Skeletal muscle tissue (tissue), 3 donors: ENCODE measurements at regions not wholly inside any gene's neighbourhood (a gene's known extent, or its start where the extent isn't known, plus 50 kb on each side); places are given as distances from the start of the nearest gene placed in this dataset.

Experiments
- H3K27ac ChIP-seq: one replicate; pipeline ENCODE4 v1.7.0; 2013; ENCODE audit warnings: mild to moderate bottlenecking, low read depth, low read length, inconsistent platforms
- H3K27me3 ChIP-seq, 3 donors: one replicate each; pipeline ENCODE4 v1.7.0; 2013; ENCODE audit warnings: low read length in 3 of 3; ENCODE audit not compliant: control insufficient read depth in 3 of 3, insufficient read depth in 3 of 3
- H3K36me3 ChIP-seq, 3 donors: one replicate each; pipeline ENCODE4 v1.7.0; 2013; ENCODE audit warnings: low read length in 3 of 3; ENCODE audit not compliant: control insufficient read depth in 3 of 3, insufficient read depth in 3 of 3
- H3K4me1 ChIP-seq, 3 donors: one replicate each; pipeline ENCODE4 v1.7.0; 2013; ENCODE audit warnings: low read length in 3 of 3, mild to moderate bottlenecking in 3 of 3; ENCODE audit not compliant: control insufficient read depth in 3 of 3, insufficient read depth in 3 of 3
- H3K4me3 ChIP-seq, 3 donors: one replicate each; pipeline ENCODE4 v1.7.0; 2013; ENCODE audit warnings: low read length in 3 of 3
- H3K9ac ChIP-seq, 3 donors: one replicate each; pipeline ENCODE4 v1.7.0; 2013; ENCODE audit warnings: low read length in 3 of 3, mild to moderate bottlenecking in 3 of 3, moderate library complexity in 2 of 3, low read depth in 1 of 3
- H3K9me3 ChIP-seq, 3 donors: one replicate each; pipeline ENCODE4 v1.7.0; 2013; ENCODE audit warnings: low read length in 3 of 3; ENCODE audit not compliant: control insufficient read depth in 3 of 3
- donor health status: Osteomylitis.

GRCh38 chr1:244280201-244280600, 171.5 kb downstream of the ADSS2 start:
- H3K4me1 ChIP-seq, result no peaks in the 10 kb centered on the region
- no peaks in the 10 kb centered on the region for H3K9me3 ChIP-seq
- H3K27me3 ChIP-seq, result no peaks in the 10 kb centered on the region
- no peak overlapping the region for H3K4me3 ChIP-seq
- H3K9ac ChIP-seq, result no peak overlapping the region
- H3K36me3 ChIP-seq, result no peaks in the 10 kb centered on the region
- H3K27ac ChIP-seq, result no peak overlapping the region

- Histone ChIP-seq H3K27me3 (no peaks in the 10 kb centered on the region), H3K4me1 (no peaks in the 10 kb centered on the region), H3K9me3 (no peaks in the 10 kb centered on the region), H3K27ac (no peak overlapping the region), H3K36me3 (no peaks in the 10 kb centered on the region), H3K9ac (no peak overlapping the region), H3K4me3 (no peak overlapping the region)
Observed at GRCh38 chr1:244280859-244281258, 170.8 kb downstream of the ADSS2 start.

DNA sequence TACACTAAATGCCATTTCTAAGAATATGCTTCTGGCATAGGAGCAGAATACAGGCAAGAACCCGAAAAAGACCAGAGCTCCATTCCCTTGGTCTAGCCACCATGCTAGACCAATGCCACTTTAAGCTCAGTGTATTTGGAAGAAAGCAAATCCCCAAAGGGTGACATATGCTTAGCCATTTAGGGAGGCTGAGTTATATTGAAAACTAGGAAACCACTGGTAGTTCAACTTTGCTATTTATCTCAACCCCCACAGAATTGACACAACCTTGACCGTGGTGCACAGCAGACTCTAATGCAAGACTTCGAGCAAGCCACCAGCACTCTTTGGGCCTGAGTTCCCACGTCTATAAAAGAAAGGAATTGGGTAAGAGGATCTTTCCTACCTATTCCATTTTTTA, 167.9 kb downstream of the ADSS2 start:
- H3K4me1 ChIP-seq, result no peaks in the 10 kb centered on the region
- no peaks in the 10 kb centered on the region for H3K27me3 ChIP-seq
- peaks cover 0 to 3% (median 2%) of the 10 kb centered on the region in 3 donors for H3K9me3 ChIP-seq
- H3K36me3 ChIP-seq, result no peaks in the 10 kb centered on the region
- H3K9ac ChIP-seq, result no peak overlapping the region
- no peak overlapping the region for H3K27ac ChIP-seq
- H3K4me3 ChIP-seq, result no peak overlapping the region

DNA sequence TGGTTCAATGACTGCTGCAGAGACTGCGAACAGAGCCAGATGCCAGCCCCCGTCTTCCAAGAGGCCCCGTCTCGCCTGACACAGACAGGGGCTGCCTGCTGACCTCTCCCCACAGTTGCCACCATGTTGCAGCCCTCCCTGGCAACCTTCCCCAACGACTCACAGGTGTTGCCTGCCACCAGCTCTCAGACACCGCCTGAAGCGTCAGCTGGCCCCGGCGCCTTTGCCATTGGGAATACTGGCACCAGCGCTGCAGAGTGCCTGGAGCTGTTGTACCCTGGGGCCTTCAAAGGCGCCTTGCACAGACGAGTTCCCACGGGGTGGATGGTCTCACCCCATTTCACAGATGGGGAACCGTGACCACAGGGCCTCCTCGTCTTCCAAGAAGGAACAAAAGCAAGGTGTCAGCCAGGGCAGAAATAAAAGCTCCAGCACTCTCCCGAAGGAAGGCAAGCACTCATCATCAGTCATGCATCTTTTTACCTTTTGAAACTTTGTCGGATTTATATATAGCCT, 167.0 kb downstream of the ADSS2 start:
- Histone ChIP-seq H3K4me1 (no peaks in the 10 kb centered on the region), H3K9me3 (peaks cover 0 to 6% (median 5%) of the 10 kb centered on the region in 3 donors), H3K27me3 (no peaks in the 10 kb centered on the region), H3K36me3 (no peaks in the 10 kb centered on the region), H3K4me3 (no peak overlapping the region), H3K9ac (no peak overlapping the region), H3K27ac (no peak overlapping the region)

DNA sequence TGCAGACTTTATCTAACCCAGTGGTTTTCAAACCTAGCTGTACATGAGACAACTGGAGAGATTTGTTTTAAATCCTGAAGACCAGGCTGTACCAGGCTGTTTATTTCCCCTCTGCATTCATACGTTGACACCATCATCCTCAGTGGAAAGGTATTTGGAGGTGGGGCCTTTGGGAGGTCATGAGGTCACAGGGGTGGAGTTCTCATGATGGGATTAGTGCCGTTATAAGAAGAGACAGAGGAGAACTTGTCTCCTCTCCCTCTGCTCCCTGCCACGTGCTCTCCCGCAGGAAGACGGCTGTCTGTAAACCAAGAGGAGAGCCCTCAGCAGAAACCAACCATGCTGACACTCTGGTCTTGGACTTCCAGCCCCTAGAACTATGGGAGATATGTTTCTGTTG, 165.4 kb downstream of the ADSS2 start:
- Histone ChIP-seq H3K27ac (no peak overlapping the region), H3K36me3 (no peaks in the 10 kb centered on the region), H3K9me3 (peaks cover 0 to 6% (median 5%) of the 10 kb centered on the region in 3 donors), H3K27me3 (no peaks in the 10 kb centered on the region), H3K4me3 (no peak overlapping the region), H3K4me1 (no peaks in the 10 kb centered on the region), H3K9ac (no peak overlapping the region)

DNA sequence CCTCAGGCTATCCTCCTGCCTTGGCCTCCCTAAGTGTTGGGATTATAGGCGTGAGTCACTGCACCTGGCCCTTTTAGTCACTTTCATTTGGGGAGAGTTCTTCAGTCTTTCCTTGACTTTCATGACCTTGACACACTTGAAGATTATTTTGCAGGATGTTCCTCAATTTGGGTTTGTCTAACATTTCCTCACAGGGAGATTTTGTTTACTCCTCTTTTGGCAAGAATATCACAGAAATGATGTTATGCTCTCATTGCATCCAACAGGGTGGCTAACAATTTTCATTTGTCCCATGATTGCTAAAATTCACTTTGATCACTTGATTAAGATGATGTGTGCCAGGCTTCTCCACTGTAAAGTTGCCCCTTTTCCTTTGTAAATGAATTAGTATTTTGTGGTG, 164.0 kb downstream of the ADSS2 start:
- Histone ChIP-seq H3K27ac (no peak overlapping the region), H3K9ac (no peak overlapping the region), H3K36me3 (no peaks in the 10 kb centered on the region), H3K27me3 (no peaks in the 10 kb centered on the region), H3K4me1 (no peaks in the 10 kb centered on the region), H3K4me3 (no peak overlapping the region), H3K9me3 (peaks cover 0 to 6% (median 5%) of the 10 kb centered on the region in 3 donors)

GRCh38 chr1:244288663-244289062, 163.0 kb downstream of the ADSS2 start:
- H3K4me3 ChIP-seq, result no peak overlapping the region

DNA sequence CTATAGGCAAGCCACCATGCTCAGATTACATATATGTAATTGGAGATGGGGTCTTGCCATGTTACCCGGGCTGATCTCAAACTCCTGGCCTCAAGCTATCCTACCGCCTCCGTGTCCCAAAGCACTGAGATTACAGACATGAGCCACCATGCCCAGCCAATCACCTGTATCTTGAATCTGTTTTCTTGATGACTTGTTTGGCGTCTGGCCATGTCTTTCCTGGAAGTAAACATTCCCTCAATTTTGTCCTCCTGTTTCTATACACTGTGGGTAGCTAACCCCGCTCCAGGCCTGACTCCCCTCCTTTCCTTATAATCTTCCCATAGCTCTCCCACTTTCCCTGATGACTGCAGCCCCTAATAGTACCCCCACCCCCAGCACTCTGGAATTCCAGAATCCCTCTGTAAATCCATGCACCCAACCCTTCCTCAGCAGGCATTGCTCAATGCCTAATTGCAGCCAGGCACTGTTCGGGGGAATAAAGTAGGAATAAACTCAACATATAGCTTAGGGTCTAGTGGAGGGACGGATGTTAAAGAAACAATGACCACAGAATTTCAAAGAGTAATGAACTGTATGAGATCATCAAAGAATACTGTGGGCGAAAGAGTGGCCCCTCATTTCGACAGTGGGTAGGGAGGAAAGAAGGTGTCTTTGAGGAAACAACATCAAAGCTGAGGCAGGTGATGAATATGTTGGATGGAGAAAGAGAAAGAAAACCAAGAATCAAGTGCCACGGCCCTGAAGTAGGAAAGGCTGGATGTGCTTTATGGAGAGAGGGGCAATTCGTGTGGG, 161.5 kb downstream of the ADSS2 start:
- no peak overlapping the region for H3K27ac ChIP-seq
- no peaks in the 10 kb centered on the region for H3K4me1 ChIP-seq
- H3K36me3 ChIP-seq, result no peaks in the 10 kb centered on the region
- H3K9me3 ChIP-seq, result peaks cover 0 to 6% (median 5%) of the 10 kb centered on the region in 3 donors
- H3K4me3 ChIP-seq, result no peak overlapping the region
- no peak overlapping the region for H3K9ac ChIP-seq
- no peaks in the 10 kb centered on the region for H3K27me3 ChIP-seq

More at GRCh38 chr1:244288663-244289062, 163.0 kb downstream of the ADSS2 start:
- Histone ChIP-seq H3K4me1 (no peaks in the 10 kb centered on the region), H3K36me3 (no peaks in the 10 kb centered on the region), H3K9ac (no peak overlapping the region), H3K9me3 (peaks cover 0 to 6% (median 5%) of the 10 kb centered on the region in 3 donors), H3K27ac (no peak overlapping the region), H3K27me3 (no peaks in the 10 kb centered on the region)

DNA sequence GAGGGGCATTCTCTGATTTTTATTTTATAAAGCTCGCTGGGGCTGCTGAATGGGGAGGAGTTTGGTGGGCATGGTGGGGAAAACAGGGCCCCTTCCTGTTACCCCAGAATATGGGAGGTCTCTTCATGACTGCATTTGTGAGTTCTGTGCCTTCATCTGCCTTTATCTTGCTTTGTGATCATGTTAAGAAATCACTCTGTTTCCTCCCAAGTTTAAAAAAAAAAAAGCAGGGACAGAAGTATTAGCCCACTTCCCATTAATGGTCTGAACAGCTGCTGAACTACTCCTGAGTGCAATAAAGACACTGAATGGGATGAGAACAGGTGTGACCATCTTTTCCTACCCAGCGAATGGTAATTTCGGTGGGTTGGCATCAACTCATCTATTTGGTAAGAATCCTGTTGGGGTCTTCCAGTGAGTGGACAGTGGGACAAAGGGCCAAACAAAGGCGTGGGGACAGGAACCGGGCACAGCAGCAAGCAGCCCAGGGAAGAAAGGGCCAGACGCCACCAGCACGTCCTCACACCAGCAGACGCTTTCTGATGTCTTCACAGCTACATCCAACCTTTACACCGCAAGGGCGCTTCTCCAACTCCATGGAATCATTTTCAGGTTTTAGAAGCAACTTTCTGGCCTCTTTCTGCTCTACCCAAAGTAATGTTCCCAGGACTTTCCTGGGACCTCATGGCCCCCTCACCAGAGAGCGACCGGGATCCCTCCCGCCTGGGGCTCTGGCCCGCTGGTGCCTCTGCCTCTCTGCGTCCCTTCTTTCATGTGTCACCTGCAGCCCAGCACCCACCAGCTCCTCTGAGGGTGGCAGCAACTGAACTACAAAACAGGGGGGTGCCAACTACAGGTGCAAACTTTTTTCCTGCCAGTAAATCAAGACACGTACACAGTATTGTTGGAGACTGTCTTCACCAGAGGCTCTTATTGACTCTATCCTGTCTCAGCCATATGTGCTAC, 160.2 kb downstream of the ADSS2 start:
- Histone ChIP-seq H3K27me3 (no peaks in the 10 kb centered on the region), H3K36me3 (no peaks in the 10 kb centered on the region), H3K9ac (no peak overlapping the region), H3K27ac (no peak overlapping the region), H3K9me3 (peaks cover 0 to 6% (median 5%) of the 10 kb centered on the region in 3 donors), H3K4me3 (no peak overlapping the region), H3K4me1 (no peaks in the 10 kb centered on the region)
